SK-N-MC (cell line): ENCODE measurements at regions not wholly inside any gene's neighbourhood (a gene's known extent, or its start where the extent isn't known, plus 50 kb on each side); places are given as distances from the start of the nearest gene placed in this dataset.

Experiments
- DNase-seq: peaks from one replicate; pipeline ENCODE4 v3.0.0-alpha.2; 2011; ENCODE audit warnings: low read depth, low spot score
- H3K27ac ChIP-seq: fragments of 200-600 bp; sonication (generic); 2 replicates; pipeline ENCODE4 v1.5.1; 2016; ENCODE audit warnings: mixed run types
- H3K36me3 ChIP-seq: fragments of 200-600 bp; sonication (generic); 2 replicates; pipeline ENCODE4 v1.6.1; 2017; ENCODE audit warnings: antibody characterized with exemption, low read length, mixed read lengths; ENCODE audit not compliant: insufficient read depth
- H3K4me3 ChIP-seq: fragments of 200-600 bp; sonication (generic); 2 replicates; pipeline ENCODE4 v1.5.1; 2016
- H3K9ac ChIP-seq: fragments of 200-600 bp; sonication (generic); 2 replicates; pipeline ENCODE4 v1.8.0; 2017; ENCODE audit warnings: mixed run types, mixed read lengths; ENCODE audit not compliant: insufficient read length
- H3K9me3 ChIP-seq: fragments of 200-600 bp; sonication (generic); 2 replicates; pipeline ENCODE4 v1.6.1; 2017; ENCODE audit warnings: low read depth, mild to moderate bottlenecking, antibody characterized with exemption, low read length, moderate library complexity, mixed read lengths
- EZH2 ChIP-seq: fragments of 200-600 bp; sonication (generic); IDR thresholded peaks from one replicate; pipeline ENCODE4 v1.6.1; 2017; ENCODE audit warnings: antibody characterized with exemption
- FOXP2 ChIP-seq: optimal IDR thresholded peaks from 2 replicates; pipeline ENCODE3; 2011; ENCODE audit warnings: mild to moderate bottlenecking, moderate library complexity; ENCODE audit not compliant: insufficient read depth; ENCODE audit errors: extremely low read length, control extremely low read depth
- POLR2AphosphoS5 ChIP-seq: IDR thresholded peaks from 2 replicates; pipeline ENCODE4 v1.6.1; 2012; ENCODE audit warnings: mild to moderate bottlenecking, low read depth, low read length, borderline replicate concordance

GRCh38 chr4:123107444-123108252 lies 185.3 kb upstream of the NUDT6 start:
- no peak overlapping the region for H3K9ac ChIP-seq
- no peak for TF ChIP-seq FOXP2
- no peak for TF ChIP-seq EZH2
- no peak for TF ChIP-seq POLR2AphosphoS5
- no peak for DNase-seq
- no peaks in the 10 kb centered on the region for H3K9me3 ChIP-seq
- no peaks in the 10 kb centered on the region for H3K36me3 ChIP-seq
- no peak overlapping the region for H3K27ac ChIP-seq
- no peak overlapping the region for H3K4me3 ChIP-seq

GRCh38 chr4:123109139-123109538 lies 186.7 kb upstream of the NUDT6 start:
- Histone ChIP-seq H3K36me3 (no peaks in the 10 kb centered on the region), H3K4me3 (no peak overlapping the region), H3K9me3 (no peaks in the 10 kb centered on the region), H3K9ac (no peak overlapping the region), H3K27ac (no peak overlapping the region)
- DNase-seq = no peak
- no peak for TF ChIP-seq EZH2
- no peak for TF ChIP-seq POLR2AphosphoS5
- TF ChIP-seq FOXP2 = no peak

- Histone ChIP-seq H3K4me3 (no peak overlapping the region), H3K27ac (no peak overlapping the region), H3K36me3 (no peaks in the 10 kb centered on the region), H3K9me3 (no peaks in the 10 kb centered on the region), H3K9ac (no peak overlapping the region)
- no peak for DNase-seq
- no peak for TF ChIP-seq POLR2AphosphoS5
- TF ChIP-seq FOXP2 = no peak
- no peak for TF ChIP-seq EZH2
Measured at GRCh38 chr4:123110147-123110546, 187.8 kb upstream of the NUDT6 start.

GRCh38 chr4:123110685-123111084 lies 188.3 kb upstream of the NUDT6 start:
- no peak for DNase-seq
- Histone ChIP-seq H3K36me3 (no peaks in the 10 kb centered on the region), H3K4me3 (no peak overlapping the region), H3K9me3 (no peaks in the 10 kb centered on the region), H3K9ac (no peak overlapping the region), H3K27ac (no peak overlapping the region)
- TF ChIP-seq FOXP2 (no peak), EZH2 (no peak), POLR2AphosphoS5 (no peak)

- no peak for TF ChIP-seq EZH2
- no peak for TF ChIP-seq POLR2AphosphoS5
- no peak for TF ChIP-seq FOXP2
- Histone ChIP-seq H3K4me3 (no peak overlapping the region), H3K27ac (no peak overlapping the region)
Measured at GRCh38 chr4:123113155-123113554, 190.8 kb upstream of the NUDT6 start.

GRCh38 chr4:123114084-123114914 lies 191.9 kb upstream of the NUDT6 start:
- Histone ChIP-seq H3K9ac (no peak overlapping the region), H3K27ac (no peak overlapping the region), H3K36me3 (no peaks in the 10 kb centered on the region), H3K9me3 (no peaks in the 10 kb centered on the region), H3K4me3 (no peak overlapping the region)
- no peak for DNase-seq
- TF ChIP-seq EZH2 (no peak), POLR2AphosphoS5 (no peak), FOXP2 (no peak)

More at GRCh38 chr4:123113155-123113554, 190.8 kb upstream of the NUDT6 start:
- H3K9ac ChIP-seq = no peak overlapping the region
- H3K36me3 ChIP-seq = no peaks in the 10 kb centered on the region
- H3K9me3 ChIP-seq = no peaks in the 10 kb centered on the region
- DNase-seq = no peak

- Histone ChIP-seq H3K9me3 (no peaks in the 10 kb centered on the region), H3K27ac (no peak overlapping the region), H3K36me3 (no peaks in the 10 kb centered on the region), H3K4me3 (no peak overlapping the region), H3K9ac (no peak overlapping the region)
- no peak for DNase-seq
- TF ChIP-seq POLR2AphosphoS5 = no peak
- no peak for TF ChIP-seq EZH2
- no peak for TF ChIP-seq FOXP2
Measured at GRCh38 chr4:123114915-123115756, 192.7 kb upstream of the NUDT6 start.

GRCh38 chr4:123116412-123116811 lies 194.0 kb upstream of the NUDT6 start:
- TF ChIP-seq POLR2AphosphoS5 (no peak), EZH2 (no peak), FOXP2 (no peak)
- no peak overlapping the region for H3K27ac ChIP-seq
- no peaks in the 10 kb centered on the region for H3K36me3 ChIP-seq
- no peaks in the 10 kb centered on the region for H3K9me3 ChIP-seq
- H3K9ac ChIP-seq = no peak overlapping the region
- DNase-seq = no peak
- no peak overlapping the region for H3K4me3 ChIP-seq
